ENCODE measurements at regions not wholly inside any gene's neighbourhood (a gene's known extent, or its start where the extent isn't known, plus 50 kb on each side); places are given as distances from the start of the nearest gene placed in this dataset.

DNA sequence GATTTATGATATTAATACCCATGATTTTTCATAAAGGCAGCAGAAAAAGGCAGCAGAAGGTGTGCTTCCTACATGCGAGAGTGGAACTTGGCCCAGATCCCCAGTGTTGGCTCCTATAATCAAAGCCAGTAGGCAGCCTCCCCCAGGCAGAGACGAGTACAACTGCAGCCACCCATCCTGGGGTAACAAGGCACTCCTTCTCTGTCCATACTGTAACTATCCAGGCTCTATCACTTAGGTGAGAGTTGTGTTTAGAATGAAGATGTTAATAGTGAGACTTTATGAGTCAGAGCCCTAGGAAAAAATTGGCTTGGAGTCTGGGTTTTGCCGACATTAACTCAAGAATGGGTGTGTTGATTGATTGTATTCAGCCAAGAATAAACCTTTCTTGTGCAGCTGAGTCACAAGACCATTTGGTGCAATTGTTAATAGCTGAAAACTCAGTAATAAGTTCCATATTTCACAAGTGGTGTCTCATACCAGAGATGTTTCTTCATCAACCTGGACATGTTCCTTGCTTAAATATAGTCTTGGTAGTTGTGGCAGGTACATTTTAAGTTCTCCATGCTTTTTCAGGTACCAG, 322.3 kb downstream of the DUSP10 start:
- DNase-seq (ENCODE audit: low read depth, low spot score): no peak

DNA sequence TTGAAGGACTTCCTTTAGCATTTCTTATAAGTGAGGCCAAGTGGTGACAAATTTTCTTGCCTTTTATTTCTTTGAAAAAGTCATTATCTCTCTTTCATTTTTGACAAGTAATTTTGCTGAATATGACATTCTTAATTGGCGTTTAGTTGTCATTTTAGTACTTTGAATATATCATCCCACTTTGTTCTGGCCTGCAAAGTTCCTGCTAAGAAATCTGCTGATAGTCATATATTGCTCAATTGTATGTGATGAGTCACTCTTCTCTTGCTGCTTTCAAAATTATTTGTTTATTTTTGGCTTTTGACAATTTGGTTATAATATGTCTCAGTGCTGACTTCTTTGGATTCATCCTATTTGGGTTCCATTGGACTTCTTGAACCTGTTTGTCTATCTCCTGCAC, 312.6 kb downstream of the DUSP10 start:
- no peak for DNase-seq (ENCODE audit: low read depth, low spot score)

DNA sequence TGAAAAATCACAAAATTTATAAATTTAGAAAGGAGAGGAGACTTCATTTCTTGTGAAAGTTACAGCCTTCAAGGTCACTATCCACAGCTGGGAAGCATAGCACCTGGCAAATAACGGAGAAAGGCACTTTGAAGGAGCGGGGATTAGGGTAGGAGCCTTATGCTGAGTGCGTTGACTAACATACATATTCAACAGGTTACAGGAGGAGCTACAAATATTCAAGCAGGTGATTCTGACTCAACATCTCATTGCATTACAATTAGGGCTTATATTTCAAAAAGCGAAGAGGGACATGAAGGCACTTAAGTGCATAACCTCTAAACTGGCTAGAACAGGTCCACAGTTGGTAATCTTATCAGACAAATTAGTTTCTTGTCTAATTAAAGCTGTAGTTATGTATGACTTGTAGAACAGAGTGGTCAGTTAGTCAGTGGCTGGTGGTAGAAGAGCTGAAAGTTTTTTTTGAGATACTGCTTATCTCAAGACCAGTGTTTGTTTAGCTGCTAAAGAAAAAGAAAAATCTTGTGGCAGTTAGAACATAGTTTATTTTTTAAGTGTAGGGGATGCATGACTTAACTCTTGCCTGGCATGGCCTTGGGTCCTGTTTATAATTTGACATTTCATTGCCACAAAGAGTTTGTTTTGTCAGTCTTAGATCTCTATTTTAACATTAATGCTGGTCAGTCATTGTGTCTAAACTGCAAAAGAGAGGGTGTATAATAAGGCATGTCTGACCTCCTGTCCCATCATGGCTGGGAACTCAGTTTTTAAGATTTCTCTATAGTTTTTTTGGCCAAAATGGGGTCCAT, 311.5 kb downstream of the DUSP10 start:
- no peak for DNase-seq (ENCODE audit: low read depth, low spot score)

- DNase-seq (ENCODE audit: low read depth, low spot score): no peak
Measured at GRCh38 chr1:221431068-221431651, 310.7 kb downstream of the DUSP10 start.

DNA sequence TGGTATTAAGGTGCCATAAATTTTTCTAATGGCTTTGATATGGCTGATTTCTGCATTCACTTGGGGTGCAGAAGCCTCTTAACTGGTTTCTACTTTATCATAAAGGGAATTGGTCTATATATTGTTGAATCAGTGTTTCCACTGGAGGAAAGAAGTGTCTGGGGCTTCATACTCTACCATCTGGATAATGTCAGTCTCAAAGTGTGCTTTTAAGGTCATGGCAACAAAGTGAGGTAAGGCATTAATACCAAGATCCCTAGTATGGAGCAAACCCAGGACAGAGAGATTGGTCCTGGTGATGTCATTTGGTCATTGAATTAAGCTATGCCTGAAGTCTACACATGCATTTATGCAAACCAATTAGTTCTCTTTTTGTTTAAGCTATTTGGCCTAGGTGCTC, 309.9 kb downstream of the DUSP10 start:
- DNase-seq (ENCODE audit: low read depth, low spot score): no peak

- no peak for DNase-seq (ENCODE audit: low read depth, low spot score)
Measured at GRCh38 chr1:221435504-221435904, 306.4 kb downstream of the DUSP10 start.

DNA sequence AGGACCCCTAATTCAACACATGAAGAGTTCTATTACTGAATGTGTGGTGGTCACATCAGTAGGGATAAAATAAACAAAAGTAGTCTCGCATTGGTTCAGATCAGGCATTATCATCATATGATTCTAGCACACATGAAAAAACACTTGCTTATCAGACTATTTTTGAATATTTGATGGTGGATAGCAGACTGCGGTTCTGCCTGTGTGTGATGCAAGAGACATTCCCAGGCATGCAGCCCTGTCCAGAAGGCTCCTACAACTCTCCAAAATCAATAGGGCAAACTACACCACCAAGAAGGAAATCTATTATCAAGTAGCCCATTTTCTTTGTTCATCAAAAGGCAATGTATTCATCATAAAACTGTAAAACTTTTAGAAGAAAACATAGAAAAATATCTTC, 304.7 kb downstream of the DUSP10 start:
- DNase-seq (ENCODE audit: low read depth, low spot score): no peak

DNA sequence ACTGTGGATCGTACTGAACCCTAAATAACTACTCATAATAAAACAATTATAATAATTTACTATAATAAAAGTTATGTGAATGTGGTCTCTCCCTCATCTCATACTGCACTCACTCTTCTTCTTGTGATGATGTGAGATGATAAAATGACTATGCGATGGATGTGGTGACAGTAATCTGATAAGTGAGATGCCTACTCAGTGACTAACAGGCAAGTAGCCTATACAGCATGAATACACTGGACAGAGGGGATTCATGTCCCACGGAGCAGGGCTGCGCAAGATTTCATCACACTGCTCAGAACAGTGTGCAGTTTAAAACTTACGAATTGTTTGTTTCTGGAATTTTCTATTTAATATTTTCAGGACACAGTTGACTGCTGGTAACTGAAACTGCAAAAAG, 304.0 kb downstream of the DUSP10 start:
- DNase-seq (ENCODE audit: low read depth, low spot score): no peak

DNA sequence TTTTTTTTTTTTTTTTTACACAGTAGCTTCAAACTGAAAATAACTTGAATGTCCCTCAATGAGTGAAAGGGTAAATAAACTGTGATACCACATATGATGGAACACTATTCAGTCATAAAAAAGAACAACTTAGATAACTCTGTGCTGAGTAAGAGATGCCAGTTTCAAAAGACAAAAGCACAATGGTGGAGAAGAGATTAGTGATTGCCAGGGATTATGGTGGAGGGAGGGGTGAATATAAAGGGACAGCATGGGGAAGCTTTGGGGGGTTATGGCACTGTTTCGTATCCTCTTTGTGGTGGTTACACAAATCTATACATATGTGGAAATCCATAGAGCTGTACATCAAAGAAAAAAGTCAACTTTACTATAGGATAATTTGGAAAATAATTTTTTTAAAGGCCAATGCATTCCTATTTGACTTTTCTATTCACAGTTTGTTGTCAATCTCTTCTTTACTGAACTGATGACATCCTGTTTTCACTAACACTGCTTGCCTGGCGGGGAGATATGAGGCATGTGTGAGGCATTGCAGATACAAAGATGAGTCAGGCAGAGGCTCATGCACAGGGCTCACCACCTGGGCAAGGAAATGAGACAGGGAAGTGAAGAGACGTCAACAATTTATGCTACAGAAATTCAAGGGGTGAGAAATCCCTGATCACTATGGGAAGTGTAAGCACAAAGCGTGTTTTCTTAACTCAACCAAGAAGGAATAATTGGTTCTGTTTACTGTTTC, 302.7 kb downstream of the DUSP10 start:
- DNase-seq (ENCODE audit: low read depth, low spot score): no peak

DNA sequence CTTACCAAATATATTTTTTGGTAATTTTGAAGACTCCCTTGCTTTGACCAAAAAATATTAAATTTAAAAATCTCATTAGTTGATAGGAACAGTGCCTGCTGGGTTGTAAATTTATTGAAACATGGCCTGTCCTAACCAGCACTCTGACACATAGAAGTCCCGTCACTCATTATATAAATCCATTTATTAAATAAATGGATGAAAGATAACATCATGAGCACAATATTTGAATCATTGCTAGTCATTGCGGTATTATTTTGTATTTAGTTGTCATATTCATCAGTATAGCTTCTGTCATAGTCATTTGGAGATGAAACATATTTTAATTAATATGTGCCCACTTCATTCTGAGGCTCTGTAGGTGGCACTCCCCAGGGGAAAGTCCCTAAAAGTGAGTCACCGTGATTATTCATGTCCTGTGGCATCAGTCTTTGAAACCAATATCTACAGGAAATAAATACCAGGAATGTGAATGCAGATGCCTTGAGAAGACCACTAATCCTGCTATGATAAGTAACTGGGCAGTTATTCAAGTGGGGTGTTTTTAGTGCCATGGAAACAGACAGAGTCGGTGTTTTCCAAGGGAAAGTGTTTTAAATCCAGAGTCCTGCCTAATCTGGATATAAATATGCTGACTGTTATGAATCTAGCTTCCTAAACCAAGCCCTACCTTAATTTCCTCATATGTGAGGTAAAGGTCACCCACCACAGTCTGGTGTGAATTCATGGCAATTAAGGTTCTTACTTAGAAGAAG, 302.0 kb downstream of the DUSP10 start:
- DNase-seq (ENCODE audit: low read depth, low spot score): peak; percentile 36

- no peak for DNase-seq (ENCODE audit: low read depth, low spot score)
Measured at GRCh38 chr1:221440658-221441057, 301.2 kb downstream of the DUSP10 start.

- no peak for DNase-seq (ENCODE audit: low read depth, low spot score)
Measured at GRCh38 chr1:221442056-221442455, 299.8 kb downstream of the DUSP10 start.

GRCh38 chr1:221444346-221444745, 297.5 kb downstream of the DUSP10 start:
- DNase-seq (ENCODE audit: low read depth, low spot score): no peak

DNA sequence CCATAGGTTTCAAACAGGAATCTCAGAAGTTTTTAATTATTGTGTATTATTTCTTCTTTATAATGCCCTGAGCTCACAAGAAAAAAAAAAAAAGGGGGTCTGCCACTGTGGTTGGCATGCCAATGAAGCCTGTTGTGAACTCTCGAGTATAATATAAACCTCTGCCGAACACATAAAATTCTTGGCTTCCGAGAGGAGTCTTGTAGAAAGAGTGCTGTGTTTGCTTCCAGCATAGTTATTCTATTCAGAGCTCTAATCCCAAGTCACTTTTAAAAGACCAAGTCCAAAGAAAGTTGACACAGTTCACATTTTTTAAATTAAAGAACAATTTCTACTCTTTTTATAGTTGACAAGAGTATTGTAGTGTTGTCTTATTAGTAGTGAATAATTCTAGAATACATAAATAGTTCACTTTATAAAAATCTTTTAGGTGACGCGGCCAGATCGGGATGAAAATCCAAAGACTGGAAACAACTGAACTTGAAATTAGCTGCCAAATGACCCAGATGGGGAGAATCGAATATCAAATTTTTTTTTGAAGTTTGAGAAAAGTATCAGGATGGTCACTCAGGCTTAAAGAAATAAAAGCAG, 293.2 kb downstream of the DUSP10 start:
- no peak for DNase-seq (ENCODE audit: low read depth, low spot score)

DNA sequence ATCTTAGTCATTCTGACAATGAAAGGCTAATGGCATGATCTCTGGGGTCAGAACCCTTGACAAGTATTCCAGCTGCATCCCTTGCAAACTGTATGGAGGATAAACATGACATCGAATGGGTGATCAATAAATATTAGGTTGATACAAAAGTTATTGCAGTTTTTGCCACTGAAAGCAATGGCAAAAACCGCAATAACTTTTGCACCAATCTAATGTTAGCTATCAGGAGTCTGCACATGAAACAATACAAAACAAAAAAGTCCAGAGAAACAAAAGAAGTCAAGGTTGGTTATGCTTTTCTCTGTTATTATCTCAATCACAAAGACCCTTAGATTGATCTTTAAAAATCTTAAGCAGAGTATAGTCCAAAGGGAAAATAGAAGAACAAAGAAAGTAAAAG, 292.7 kb downstream of the DUSP10 start:
- no peak for DNase-seq (ENCODE audit: low read depth, low spot score)

DNA sequence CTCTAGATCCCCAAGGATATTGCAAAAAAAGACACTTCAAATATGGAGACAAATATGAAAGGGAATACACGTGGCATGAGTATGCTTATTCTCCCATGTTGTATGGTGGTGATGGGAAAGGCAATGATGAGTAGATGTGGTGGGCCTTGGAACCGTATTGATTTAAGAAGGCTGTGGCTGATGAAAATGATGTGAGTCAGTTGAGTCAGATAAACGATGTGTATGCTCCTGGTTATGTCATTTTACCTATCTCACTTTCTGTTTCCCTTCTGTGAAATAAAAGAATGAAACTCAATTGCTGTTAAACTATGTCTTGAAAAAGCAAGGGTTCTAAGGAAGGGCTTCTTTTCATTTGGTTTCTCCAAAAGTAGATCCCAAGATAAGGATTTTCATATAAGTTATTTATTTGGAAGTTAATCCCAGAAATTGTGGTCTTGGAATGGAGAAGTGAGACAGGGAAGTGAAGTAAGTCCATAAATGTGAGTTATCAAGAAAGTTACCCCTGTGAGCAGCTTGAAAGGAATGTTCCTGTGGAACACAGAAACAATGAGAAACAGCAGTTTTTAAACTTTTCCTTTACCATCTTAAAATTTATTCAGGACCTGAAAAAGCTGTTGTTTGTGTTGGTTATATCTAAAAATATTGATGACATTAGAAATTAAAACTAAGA, 292.0 kb downstream of the DUSP10 start:
- no peak for DNase-seq (ENCODE audit: low read depth, low spot score)

DNA sequence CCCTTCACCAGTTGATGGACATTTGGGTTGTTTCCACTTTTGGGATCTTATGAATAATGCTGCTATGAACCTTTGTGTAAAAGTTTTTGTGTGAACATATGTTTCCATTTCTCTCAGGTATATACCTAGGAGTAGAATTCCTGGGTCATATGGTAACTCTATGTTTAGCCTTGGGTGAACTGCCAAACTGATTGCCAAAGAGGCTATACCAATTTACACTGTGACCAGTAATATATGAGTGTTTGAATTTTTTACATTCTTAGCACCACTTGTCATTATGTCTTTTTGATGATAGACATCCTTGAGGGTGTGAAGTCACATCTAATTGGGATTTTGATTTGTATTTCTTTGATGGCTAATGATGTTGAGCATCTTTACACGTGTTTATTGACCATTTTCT, 290.1 kb downstream of the DUSP10 start:
- DNase-seq (ENCODE audit: low read depth, low spot score): no peak

GRCh38 chr1:221454096-221454495, 287.8 kb downstream of the DUSP10 start:
- DNase-seq (ENCODE audit: low read depth, low spot score): no peak

- no peak for DNase-seq (ENCODE audit: low read depth, low spot score)
Measured at GRCh38 chr1:221456918-221457317, 285.0 kb downstream of the DUSP10 start.

- no peak for DNase-seq (ENCODE audit: low read depth, low spot score)
Measured at GRCh38 chr1:221457685-221458446, 284.0 kb downstream of the DUSP10 start.

Data from smooth muscle cell of the brain vasculature (primary cell).